BJ (cell line): ENCODE measurements at regions not wholly inside any gene's neighbourhood (a gene's known extent, or its start where the extent isn't known, plus 50 kb on each side); places are given as distances from the start of the nearest gene placed in this dataset.

ENCODE experiments used
- CTCF ChIA-PET: fragments of 350-600 bp; formaldehyde crosslinking; extraction: SDS; loops from one replicate; lab custom pipeline; 2021; ENCODE audit warnings: antibody characterized with exemption, inconsistent platforms; lab: Yijun Ruan, JAX
- POLR2A ChIA-PET: fragments of 300-600 bp; sonication (Branson Sonifier 250); formaldehyde crosslinking; extraction: SDS; loops from one replicate; lab custom pipeline; 2021; ENCODE audit warnings: antibody characterized with exemption; lab: Charles Lee
- DNase-seq: peaks from one replicate; pipeline ENCODE4 v3.0.0-alpha.2; 2011; ENCODE audit warnings: low read depth
- H3K27me3 ChIP-seq: 2 replicates; pipeline ENCODE4 v1.6.0; 2011; ENCODE audit warnings: low read length; ENCODE audit not compliant: control insufficient read depth, insufficient read depth
- H3K36me3 ChIP-seq: 2 replicates; pipeline ENCODE4 v1.5.1; 2011; ENCODE audit warnings: low read length; ENCODE audit not compliant: control insufficient read depth, insufficient read depth
- H3K4me3 ChIP-seq: 2 replicates; pipeline ENCODE4 v1.5.1; 2011; ENCODE audit warnings: low read depth, mild to moderate bottlenecking, control low read depth, low read length
- CTCF ChIP-seq: IDR thresholded peaks from 2 replicates; pipeline ENCODE4 v1.5.1; 2011; ENCODE audit warnings: low read depth, mild to moderate bottlenecking, control low read depth, inconsistent platforms, low read length, moderate library complexity; ENCODE audit not compliant: insufficient read depth

- no peaks in the 10 kb centered on the region for H3K27me3 ChIP-seq
- H3K4me3 ChIP-seq: no peak overlapping the region
- H3K36me3 ChIP-seq: no peaks in the 10 kb centered on the region
- no peak for TF ChIP-seq CTCF
- ChIA-PET POLR2A (no interaction called here), CTCF (no interaction called here)
- DNase-seq: no peak
Observed at GRCh38 chr14:66131111-66131510, 355.1 kb upstream of the CCDC196 start.

- Histone ChIP-seq H3K27me3 (no peaks in the 10 kb centered on the region), H3K4me3 (no peak overlapping the region), H3K36me3 (no peaks in the 10 kb centered on the region)
- ChIA-PET POLR2A (no interaction called here), CTCF (no interaction called here)
- TF ChIP-seq CTCF: no peak
- DNase-seq: no peak
Observed at GRCh38 chr14:66133666-66134065, 352.5 kb upstream of the CCDC196 start.

GRCh38 chr14:66135831-66136230, 350.3 kb upstream of the CCDC196 start:
- H3K4me3 ChIP-seq: no peak overlapping the region
- POLR2A ChIA-PET: no interaction called here
- no peak for TF ChIP-seq CTCF
- CTCF ChIA-PET: no interaction called here
- H3K27me3 ChIP-seq: no peaks in the 10 kb centered on the region
- no peaks in the 10 kb centered on the region for H3K36me3 ChIP-seq
- no peak for DNase-seq

GRCh38 chr14:66137081-66137480, 349.1 kb upstream of the CCDC196 start:
- no peak overlapping the region for H3K4me3 ChIP-seq
- H3K36me3 ChIP-seq: no peaks in the 10 kb centered on the region
- ChIA-PET POLR2A (no interaction called here), CTCF (no interaction called here)
- no peak for DNase-seq
- no peak for TF ChIP-seq CTCF
- no peaks in the 10 kb centered on the region for H3K27me3 ChIP-seq

GRCh38 chr14:66139432-66139831, 346.7 kb upstream of the CCDC196 start:
- ChIA-PET CTCF (no interaction called here), POLR2A (no interaction called here)
- Histone ChIP-seq H3K27me3 (no peaks in the 10 kb centered on the region), H3K4me3 (no peak overlapping the region), H3K36me3 (no peaks in the 10 kb centered on the region)
- no peak for TF ChIP-seq CTCF
- no peak for DNase-seq
